HepG2 (cell line): ENCODE measurements at regions not wholly inside any gene's neighbourhood (a gene's known extent, or its start where the extent isn't known, plus 50 kb on each side); places are given as distances from the start of the nearest gene placed in this dataset.

Source experiments
- ATAC-seq: fragments of 200-7000 bp; cut with Tn5 transposase; 3 replicates; pipeline ENCODE4 v1.9.1; 2020; ENCODE audit warnings: mild to moderate bottlenecking, moderate library complexity
- BruUV-seq: library from RNA; stranded (reverse); fragments of 400-500 nt; replicated peaks from 2 replicates; lab custom pipeline; 2021; lab: Mats Ljungman, UMichigan
- CTCF ChIA-PET: fragments of 300-600 bp; formaldehyde crosslinking; extraction: SDS; loops from one replicate; lab custom pipeline; 2021; ENCODE audit warnings: low total read pairs, inconsistent platforms, low intra/inter-chr PET ratio; lab: Yijun Ruan, JAX
- POLR2A ChIA-PET: fragments of 350-600 bp; sonication (Branson Sonifier 250); formaldehyde crosslinking; loops from one replicate; lab custom pipeline; 2020; ENCODE audit warnings: antibody characterized with exemption, inconsistent platforms; lab: Yijun Ruan, JAX
- DNase-seq: peaks from one replicate; pipeline ENCODE4 v3.0.0-alpha.2; 2015; ENCODE audit warnings: low spot score
- FAIRE-seq: peaks from 3 replicates; lab custom pipeline; 2011; peaks lifted over from hg19 to GRCh38; lab: Jason Lieb, UNC
- H2AFZ ChIP-seq: one replicate; pipeline ENCODE4 v1.6.1; 2011; ENCODE audit warnings: low read length, inconsistent platforms
- H3K27ac ChIP-seq: fragments of 300-600 bp; 3 replicates; pipeline ENCODE4 v1.8.0; 2011; ENCODE audit warnings: mixed run types, mild to moderate bottlenecking, mixed read lengths, low read length, inconsistent platforms; ENCODE audit not compliant: insufficient read depth; ENCODE audit errors: extremely low read length
- H3K27me3 ChIP-seq, 2 experiments: fragments of 200-600 bp in 1 of 2; 2 replicates in 1 of 2; 3 replicates in 1 of 2; pipeline versions ENCODE4 v1.6.0 to v1.8.0; 2011; ENCODE audit warnings: low read length in 2 of 2, mild to moderate bottlenecking in 2 of 2, moderate library complexity in 2 of 2, inconsistent platforms in 1 of 2; ENCODE audit not compliant: insufficient read depth in 2 of 2, control insufficient read depth in 1 of 2
- H3K36me3 ChIP-seq, 2 experiments: fragments of 200-600 bp in 1 of 2; replicated peaks in 1 of 2; 2 replicates in 1 of 2; 3 replicates in 1 of 2; pipeline versions ENCODE4 v1.5.1 to v1.8.0; 2011; ENCODE audit warnings: low read length in 2 of 2, inconsistent platforms in 1 of 2; ENCODE audit not compliant: insufficient read depth in 2 of 2, control insufficient read depth in 1 of 2
- H3K4me1 ChIP-seq: 2 replicates; pipeline ENCODE4 v1.5.1; 2012; ENCODE audit warnings: low read length, inconsistent platforms; ENCODE audit not compliant: insufficient read depth
- H3K4me2 ChIP-seq: 2 replicates; pipeline ENCODE4 v1.6.0; 2011; ENCODE audit warnings: low read depth, low read length, inconsistent platforms
- H3K4me3 ChIP-seq, 3 experiments: fragments of 200-600 bp in 1 of 3; sonication (generic), shearing (Covaris generic) in 1 of 3; replicated peaks in 1 of 3; 2 replicates each; pipeline ENCODE4 v1.5.1; 2011 to 2016; ENCODE audit warnings: low read length in 3 of 3, inconsistent platforms in 2 of 3, low read depth in 2 of 3, mild to moderate bottlenecking in 2 of 3, control low read depth in 1 of 3, mixed read lengths in 1 of 3; ENCODE audit not compliant: insufficient read depth in 1 of 3
- H3K79me2 ChIP-seq: one replicate; pipeline ENCODE4 v1.6.1; 2011; ENCODE audit warnings: low read length, inconsistent platforms; ENCODE audit not compliant: insufficient read depth
- H3K9ac ChIP-seq: 2 replicates; pipeline ENCODE4 v1.6.0; 2011; ENCODE audit warnings: mild to moderate bottlenecking, low read depth, low read length, inconsistent platforms; ENCODE audit not compliant: insufficient read depth
- H3K9me3 ChIP-seq: 2 replicates; pipeline ENCODE4 v1.5.1; 2012; ENCODE audit warnings: mild to moderate bottlenecking, low read length
- H4K20me1 ChIP-seq: 2 replicates; pipeline ENCODE4 v1.6.0; 2011; ENCODE audit warnings: inconsistent platforms, mild to moderate bottlenecking, low read length, moderate library complexity; ENCODE audit not compliant: insufficient read depth
- CCDC6 ChIP-seq: sonication (generic); formaldehyde crosslinking; IDR thresholded peaks from 2 replicates; pipeline ENCODE4 v1.8.1; 2022; ENCODE audit warnings: mild to moderate bottlenecking, missing genetic modification reagents, moderate library complexity
- FIP1L1 ChIP-seq: fragments of 200-400 bp; formaldehyde crosslinking; IDR thresholded peaks from 2 replicates; pipeline ENCODE4 v1.6.1; 2018; ENCODE audit warnings: low read depth, mild to moderate bottlenecking, low read length, moderate library complexity, borderline replicate concordance; ENCODE audit not compliant: insufficient read depth
- GZF1 ChIP-seq: sonication (generic); formaldehyde crosslinking; IDR thresholded peaks from 2 replicates; pipeline ENCODE4 v1.5.1; 2020; ENCODE audit warnings: mild to moderate bottlenecking, missing genetic modification reagents
- ISL2 ChIP-seq: sonication (generic); formaldehyde crosslinking; IDR thresholded peaks from 2 replicates; pipeline ENCODE4 v1.5.0; 2020; ENCODE audit warnings: missing genetic modification reagents
- JARID2 ChIP-seq: sonication (generic); formaldehyde crosslinking; IDR thresholded peaks from 2 replicates; pipeline ENCODE4 v1.8.1; 2023; ENCODE audit warnings: missing genetic modification reagents, inconsistent platforms; ENCODE audit not compliant: insufficient replicate concordance
- MIER2 ChIP-seq: IDR thresholded peaks from 2 replicates; pipeline ENCODE4 v1.6.1; 2016; ENCODE audit warnings: missing biosample characterization, missing genetic modification reagents
- MXD4 ChIP-seq: IDR thresholded peaks from 2 replicates; pipeline ENCODE4 v1.6.1; 2016; ENCODE audit warnings: mild to moderate bottlenecking, missing biosample characterization, missing genetic modification reagents
- SAP130 ChIP-seq: IDR thresholded peaks from 2 replicates; pipeline ENCODE4 v1.6.1; 2016; ENCODE audit warnings: low read depth
- ZMYM4 ChIP-seq: sonication (generic); formaldehyde crosslinking; IDR thresholded peaks from 2 replicates; pipeline ENCODE4 v1.8.1; 2023; ENCODE audit warnings: mild to moderate bottlenecking, missing genetic modification reagents
- ZNF350 ChIP-seq: sonication (generic); formaldehyde crosslinking; IDR thresholded peaks from 2 replicates; pipeline ENCODE4 v1.4.0; 2020; ENCODE audit warnings: mild to moderate bottlenecking, low read depth, missing genetic modification reagents, borderline replicate concordance
- ZNF564 ChIP-seq: sonication (generic); formaldehyde crosslinking; IDR thresholded peaks from 2 replicates; pipeline ENCODE4 v1.8.1; 2023; ENCODE audit warnings: mild to moderate bottlenecking, missing genetic modification reagents
- ZNF772 ChIP-seq: sonication (generic); formaldehyde crosslinking; IDR thresholded peaks from 2 replicates; pipeline ENCODE4 v1.5.0; 2020; ENCODE audit warnings: mild to moderate bottlenecking, missing genetic modification reagents
- ZNF781 ChIP-seq: sonication (generic); formaldehyde crosslinking; IDR thresholded peaks from 2 replicates; pipeline ENCODE4 v1.5.1; 2020; ENCODE audit warnings: borderline replicate concordance, mild to moderate bottlenecking, missing genetic modification reagents; ENCODE audit errors: not compliant biosample characterization
- ZNF790 ChIP-seq: sonication (generic); formaldehyde crosslinking; IDR thresholded peaks from 2 replicates; pipeline ENCODE4 v1.8.0; 2022; ENCODE audit warnings: missing genetic modification reagents, mild to moderate bottlenecking, borderline replicate concordance
- in situ Hi-C: cut with HindIII; loops from 2 replicates; pipeline ENCODE4 v1.10.0; 2017; ENCODE audit warnings: low pct_unique_long_range_greater_than_20kb; ENCODE audit not compliant: extremely low pct_ligation_motif_present
- intact Hi-C: fragments of 100-400 bp; cut with micrococcal nuclease; formaldehyde crosslinking; loops from one replicate; pipeline ENCODE4 v1.10.0; 2022; ENCODE audit not compliant: unreplicated experiment
- TF ChIP-seq, protein P1 (sequence below): sonication (generic); formaldehyde crosslinking; IDR thresholded peaks from 2 replicates; pipeline ENCODE4 v1.5.0; 2020; ENCODE audit warnings: mild to moderate bottlenecking, missing genetic modification reagents, borderline replicate concordance
- TF ChIP-seq, protein P2 (sequence below): sonication (generic); formaldehyde crosslinking; IDR thresholded peaks from 2 replicates; pipeline ENCODE4 v1.5.0; 2020; ENCODE audit warnings: mild to moderate bottlenecking, missing genetic modification reagents

DNA sequence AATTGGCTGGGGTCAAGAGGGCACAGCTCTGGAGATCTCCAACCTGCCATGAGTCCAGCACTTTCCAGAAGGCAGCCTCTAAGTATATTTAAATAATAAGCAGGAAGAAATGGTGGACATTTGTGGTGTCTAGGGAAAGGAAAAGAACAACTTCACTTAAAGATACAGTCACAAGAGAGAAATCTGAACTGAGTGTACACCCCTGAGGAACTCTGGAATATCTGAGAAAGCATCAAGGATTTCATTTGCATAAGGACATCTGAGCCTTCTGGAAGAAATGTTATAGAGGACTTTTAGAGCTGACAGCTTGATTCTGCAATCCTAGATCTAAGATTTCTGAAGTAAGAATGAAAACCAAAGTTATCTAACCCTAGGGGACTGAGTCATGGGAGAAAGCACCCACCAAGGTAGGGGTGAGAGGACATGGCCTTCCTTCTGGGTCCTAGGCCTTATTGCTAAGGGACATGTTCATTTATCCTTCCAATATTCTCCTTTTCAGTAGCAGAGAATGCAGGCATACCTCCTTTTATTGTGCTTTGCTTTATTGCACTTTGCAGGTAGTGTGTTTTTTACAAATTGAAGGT is 253.4 kb upstream of the SLC24A2 start:
- Histone ChIP-seq H3K9ac (no peak overlapping the region), H3K27ac (no peak overlapping the region), H3K79me2 (no peaks in the 10 kb centered on the region), H3K36me3 (no peaks in the 10 kb centered on the region), H3K4me3 (no peak overlapping the region), H3K4me2 (no peak overlapping the region), H3K27me3 (no peaks in the 10 kb centered on the region), H4K20me1 (no peaks in the 10 kb centered on the region), H3K9me3 (no peaks in the 10 kb centered on the region), H2AFZ (no peak overlapping the region), H3K4me1 (no peaks in the 10 kb centered on the region)
- no TSS peak for BruUV-seq
- DNase-seq (no peak), ATAC-seq (no peak), FAIRE-seq (no peak)
- POLR2A ChIA-PET, result no interaction called here
- in situ Hi-C loops (no loop called here), intact Hi-C loops (no loop called here)
- CTCF ChIA-PET, result no interaction called here
- no peak for TF ChIP-seq MIER2 (CRISPR knock-in tag)
- TF ChIP-seq JARID2 (CRISPR knock-in tag), result no peak
- TF ChIP-seq ZMYM4, result no peak
- no peak for TF ChIP-seq CCDC6 (CRISPR knock-in tag)
- no peak for TF ChIP-seq GZF1 (CRISPR knock-in tag)
- no peak for TF ChIP-seq SAP130 (CRISPR knock-in tag)
- TF ChIP-seq MXD4 (CRISPR knock-in tag), result no peak
- no peak for TF ChIP-seq FIP1L1
- TF ChIP-seq ZNF350 (CRISPR knock-in tag), result no peak
- no peak for TF ChIP-seq ZNF564
- TF ChIP-seq ZNF790, result no peak
- TF ChIP-seq ISL2 (CRISPR knock-in tag), result no peak
- no peak for TF ChIP-seq ZNF781 (CRISPR knock-in tag)
- TF ChIP-seq ZNF772 (CRISPR knock-in tag), result no peak
- TF ChIP-seq, protein P1, sequence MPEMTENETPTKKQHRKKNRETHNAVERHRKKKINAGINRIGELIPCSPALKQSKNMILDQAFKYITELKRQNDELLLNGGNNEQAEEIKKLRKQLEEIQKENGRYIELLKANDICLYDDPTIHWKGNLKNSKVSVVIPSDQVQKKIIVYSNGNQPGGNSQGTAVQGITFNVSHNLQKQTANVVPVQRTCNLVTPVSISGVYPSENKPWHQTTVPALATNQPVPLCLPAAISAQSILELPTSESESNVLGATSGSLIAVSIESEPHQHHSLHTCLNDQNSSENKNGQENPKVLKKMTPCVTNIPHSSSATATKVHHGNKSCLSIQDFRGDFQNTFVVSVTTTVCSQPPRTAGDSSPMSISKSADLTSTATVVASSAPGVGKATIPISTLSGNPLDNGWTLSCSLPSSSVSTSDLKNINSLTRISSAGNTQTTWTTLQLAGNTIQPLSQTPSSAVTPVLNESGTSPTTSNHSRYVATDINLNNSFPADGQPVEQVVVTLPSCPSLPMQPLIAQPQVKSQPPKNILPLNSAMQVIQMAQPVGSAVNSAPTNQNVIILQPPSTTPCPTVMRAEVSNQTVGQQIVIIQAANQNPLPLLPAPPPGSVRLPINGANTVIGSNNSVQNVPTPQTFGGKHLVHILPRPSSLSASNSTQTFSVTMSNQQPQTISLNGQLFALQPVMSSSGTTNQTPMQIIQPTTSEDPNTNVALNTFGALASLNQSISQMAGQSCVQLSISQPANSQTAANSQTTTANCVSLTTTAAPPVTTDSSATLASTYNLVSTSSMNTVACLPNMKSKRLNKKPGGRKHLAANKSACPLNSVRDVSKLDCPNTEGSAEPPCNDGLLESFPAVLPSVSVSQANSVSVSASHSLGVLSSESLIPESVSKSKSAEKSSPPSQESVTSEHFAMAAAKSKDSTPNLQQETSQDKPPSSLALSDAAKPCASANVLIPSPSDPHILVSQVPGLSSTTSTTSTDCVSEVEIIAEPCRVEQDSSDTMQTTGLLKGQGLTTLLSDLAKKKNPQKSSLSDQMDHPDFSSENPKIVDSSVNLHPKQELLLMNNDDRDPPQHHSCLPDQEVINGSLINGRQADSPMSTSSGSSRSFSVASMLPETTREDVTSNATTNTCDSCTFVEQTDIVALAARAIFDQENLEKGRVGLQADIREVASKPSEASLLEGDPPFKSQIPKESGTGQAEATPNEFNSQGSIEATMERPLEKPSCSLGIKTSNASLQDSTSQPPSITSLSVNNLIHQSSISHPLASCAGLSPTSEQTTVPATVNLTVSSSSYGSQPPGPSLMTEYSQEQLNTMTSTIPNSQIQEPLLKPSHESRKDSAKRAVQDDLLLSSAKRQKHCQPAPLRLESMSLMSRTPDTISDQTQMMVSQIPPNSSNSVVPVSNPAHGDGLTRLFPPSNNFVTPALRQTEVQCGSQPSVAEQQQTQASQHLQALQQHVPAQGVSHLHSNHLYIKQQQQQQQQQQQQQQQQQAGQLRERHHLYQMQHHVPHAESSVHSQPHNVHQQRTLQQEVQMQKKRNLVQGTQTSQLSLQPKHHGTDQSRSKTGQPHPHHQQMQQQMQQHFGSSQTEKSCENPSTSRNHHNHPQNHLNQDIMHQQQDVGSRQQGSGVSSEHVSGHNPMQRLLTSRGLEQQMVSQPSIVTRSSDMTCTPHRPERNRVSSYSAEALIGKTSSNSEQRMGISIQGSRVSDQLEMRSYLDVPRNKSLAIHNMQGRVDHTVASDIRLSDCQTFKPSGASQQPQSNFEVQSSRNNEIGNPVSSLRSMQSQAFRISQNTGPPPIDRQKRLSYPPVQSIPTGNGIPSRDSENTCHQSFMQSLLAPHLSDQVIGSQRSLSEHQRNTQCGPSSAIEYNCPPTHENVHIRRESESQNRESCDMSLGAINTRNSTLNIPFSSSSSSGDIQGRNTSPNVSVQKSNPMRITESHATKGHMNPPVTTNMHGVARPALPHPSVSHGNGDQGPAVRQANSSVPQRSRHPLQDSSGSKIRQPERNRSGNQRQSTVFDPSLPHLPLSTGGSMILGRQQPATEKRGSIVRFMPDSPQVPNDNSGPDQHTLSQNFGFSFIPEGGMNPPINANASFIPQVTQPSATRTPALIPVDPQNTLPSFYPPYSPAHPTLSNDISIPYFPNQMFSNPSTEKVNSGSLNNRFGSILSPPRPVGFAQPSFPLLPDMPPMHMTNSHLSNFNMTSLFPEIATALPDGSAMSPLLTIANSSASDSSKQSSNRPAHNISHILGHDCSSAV (CRISPR knock-in tag), result no peak
- TF ChIP-seq, protein P2, sequence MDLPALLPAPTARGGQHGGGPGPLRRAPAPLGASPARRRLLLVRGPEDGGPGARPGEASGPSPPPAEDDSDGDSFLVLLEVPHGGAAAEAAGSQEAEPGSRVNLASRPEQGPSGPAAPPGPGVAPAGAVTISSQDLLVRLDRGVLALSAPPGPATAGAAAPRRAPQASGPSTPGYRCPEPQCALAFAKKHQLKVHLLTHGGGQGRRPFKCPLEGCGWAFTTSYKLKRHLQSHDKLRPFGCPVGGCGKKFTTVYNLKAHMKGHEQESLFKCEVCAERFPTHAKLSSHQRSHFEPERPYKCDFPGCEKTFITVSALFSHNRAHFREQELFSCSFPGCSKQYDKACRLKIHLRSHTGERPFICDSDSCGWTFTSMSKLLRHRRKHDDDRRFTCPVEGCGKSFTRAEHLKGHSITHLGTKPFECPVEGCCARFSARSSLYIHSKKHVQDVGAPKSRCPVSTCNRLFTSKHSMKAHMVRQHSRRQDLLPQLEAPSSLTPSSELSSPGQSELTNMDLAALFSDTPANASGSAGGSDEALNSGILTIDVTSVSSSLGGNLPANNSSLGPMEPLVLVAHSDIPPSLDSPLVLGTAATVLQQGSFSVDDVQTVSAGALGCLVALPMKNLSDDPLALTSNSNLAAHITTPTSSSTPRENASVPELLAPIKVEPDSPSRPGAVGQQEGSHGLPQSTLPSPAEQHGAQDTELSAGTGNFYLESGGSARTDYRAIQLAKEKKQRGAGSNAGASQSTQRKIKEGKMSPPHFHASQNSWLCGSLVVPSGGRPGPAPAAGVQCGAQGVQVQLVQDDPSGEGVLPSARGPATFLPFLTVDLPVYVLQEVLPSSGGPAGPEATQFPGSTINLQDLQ, result no peak
